Head of caudate nucleus (tissue), 42 donors: ENCODE measurements at regions not wholly inside any gene's neighbourhood (a gene's known extent, or its start where the extent isn't known, plus 50 kb on each side); places are given as distances from the start of the nearest gene placed in this dataset.
"Not testable (repeated sequence)": the region's sequence is repeated elsewhere in the genome, so short reads cannot be mapped to it uniquely, and the experiment has no call there.

Source experiments
- DNase-seq, 42 donors: peaks; one replicate each; pipeline versions ENCODE4 v3.0.0 to v3.0.0-alpha.2; 2020 to 2021; ENCODE audit warnings: mixed read lengths in 7 of 42
- intact Hi-C: fragments of 100-400 bp; cut with DNase I; formaldehyde crosslinking; loops from one replicate; pipeline ENCODE4 v1.15.0; 2022

DNA sequence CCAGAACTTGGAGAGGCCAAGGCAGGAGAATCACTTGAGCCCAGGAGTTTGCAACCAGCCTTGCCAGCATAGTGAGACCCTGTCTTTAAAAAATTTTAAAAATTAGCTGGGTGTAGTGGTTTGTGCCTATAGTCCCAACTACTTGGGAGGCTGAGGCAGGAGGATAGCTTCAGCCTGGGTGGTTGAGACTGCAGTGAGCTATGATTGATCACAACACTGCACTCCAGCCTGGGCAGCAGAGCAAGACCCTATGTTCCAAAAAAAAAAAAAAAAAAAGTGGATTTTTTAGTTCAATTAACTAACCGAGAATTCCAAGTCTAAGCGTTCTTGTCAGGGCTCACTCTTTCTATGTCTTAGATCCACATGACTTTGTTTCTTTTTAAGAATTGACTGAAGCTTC, 130.3 kb upstream of the NRIP1 start:
- intact Hi-C loops = no loop called here
- DNase-seq = no peak

DNA sequence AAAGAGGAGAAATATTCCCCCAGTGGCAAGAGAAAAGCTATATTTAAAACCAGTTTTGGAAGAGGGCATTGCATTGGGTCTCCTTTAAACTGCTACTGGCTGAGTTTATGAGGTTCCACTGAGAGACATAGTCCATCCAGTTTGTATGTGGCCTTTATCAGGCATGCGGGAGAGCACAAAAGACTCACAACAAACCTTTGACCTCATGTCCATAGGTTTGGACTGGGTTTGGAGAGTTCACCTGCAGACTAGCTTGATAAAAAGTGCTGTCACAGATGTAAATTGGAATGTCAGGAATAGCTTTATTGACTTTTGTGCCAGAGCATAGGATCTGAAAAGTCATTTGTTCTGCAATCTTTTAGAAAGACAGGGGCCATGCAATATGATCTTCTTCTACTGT, 131.0 kb upstream of the NRIP1 start:
- DNase-seq = no peak
- intact Hi-C loops = no loop called here

DNA sequence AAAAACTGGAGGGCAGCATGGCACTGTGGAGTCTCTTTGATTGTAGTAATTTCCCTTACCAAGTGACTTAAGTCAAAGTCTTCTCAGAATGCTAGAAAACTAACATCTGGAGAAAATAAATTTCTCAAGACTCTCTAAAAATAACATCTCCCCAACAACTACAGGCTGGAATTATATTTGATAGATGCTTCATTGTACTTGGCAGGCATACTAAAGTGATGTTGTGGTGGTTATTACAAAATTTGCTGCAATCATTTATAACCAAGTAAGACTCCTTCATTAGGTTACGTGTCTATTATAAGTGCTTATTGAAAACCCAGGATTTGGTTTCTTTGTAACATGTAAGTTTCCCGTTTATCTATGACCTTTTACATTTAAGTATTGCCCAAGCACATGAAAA, 132.9 kb upstream of the NRIP1 start:
- intact Hi-C loops = no loop called here
- DNase-seq = no peak

DNA sequence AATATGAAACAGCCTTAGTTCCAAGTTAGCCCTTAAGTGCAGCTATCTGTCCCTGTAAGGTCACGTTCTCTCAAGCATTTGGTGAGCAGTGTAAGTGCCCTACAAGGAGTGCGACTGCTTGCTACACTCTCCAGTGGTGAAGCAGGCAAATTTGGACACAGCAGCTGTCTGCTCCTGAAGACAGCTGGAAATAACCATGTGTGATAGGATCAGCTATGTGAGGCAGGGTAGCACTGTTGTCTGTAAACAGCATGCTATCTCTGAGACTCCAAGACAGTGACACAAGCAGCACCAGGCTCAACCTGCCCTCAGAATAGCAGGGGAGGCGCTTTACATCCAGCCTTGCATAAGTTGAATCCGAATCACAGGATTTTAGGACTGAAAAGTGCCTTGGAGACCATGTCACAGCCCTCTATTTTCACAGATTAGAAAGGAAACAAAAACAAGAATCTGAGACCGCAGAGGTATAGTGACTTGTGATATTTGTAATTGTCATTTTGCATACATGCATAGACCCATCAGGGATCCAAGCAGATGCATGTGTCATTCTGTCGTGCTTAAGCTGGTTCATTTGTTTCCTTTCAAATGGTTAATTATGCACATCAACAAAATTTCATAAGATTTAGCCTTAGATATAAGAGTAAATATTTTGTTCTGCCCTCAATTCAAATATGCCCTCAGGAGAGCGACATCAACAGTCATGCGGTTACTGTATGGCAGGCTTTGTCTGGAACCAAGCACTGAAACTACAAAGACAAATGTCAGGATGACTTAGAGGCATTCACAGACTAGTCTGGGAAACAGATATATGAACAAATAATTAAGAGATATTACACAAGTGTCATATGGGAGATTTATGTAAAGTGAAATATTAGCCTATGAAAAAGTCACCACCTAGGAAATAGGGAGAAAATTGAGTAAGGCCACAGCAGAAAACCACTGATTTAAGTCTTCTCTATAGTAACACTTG, 134.9 kb upstream of the NRIP1 start:
- intact Hi-C loops = no loop called here
- DNase-seq = no peak

DNA sequence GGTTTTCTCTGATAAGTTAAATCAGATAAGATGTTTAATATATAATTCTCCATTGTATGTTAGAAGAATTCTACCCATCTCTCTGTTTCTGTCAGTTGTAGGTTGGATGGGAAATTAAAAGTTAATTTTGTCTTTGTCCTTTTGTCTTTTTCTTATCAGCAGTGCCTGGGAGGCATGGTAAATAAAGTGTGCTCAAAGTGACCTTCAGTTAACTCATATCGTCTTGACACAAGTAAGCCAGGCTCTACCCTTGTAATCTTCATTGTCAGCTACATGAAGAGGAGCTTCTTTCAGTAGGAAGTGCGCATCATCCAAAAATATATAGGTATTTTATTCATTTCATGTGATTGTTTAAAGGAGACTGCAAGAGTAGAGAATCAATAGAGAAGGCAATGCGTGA, 138.9 kb upstream of the NRIP1 start:
- intact Hi-C loops = no loop called here
- DNase-seq = no peak

DNA sequence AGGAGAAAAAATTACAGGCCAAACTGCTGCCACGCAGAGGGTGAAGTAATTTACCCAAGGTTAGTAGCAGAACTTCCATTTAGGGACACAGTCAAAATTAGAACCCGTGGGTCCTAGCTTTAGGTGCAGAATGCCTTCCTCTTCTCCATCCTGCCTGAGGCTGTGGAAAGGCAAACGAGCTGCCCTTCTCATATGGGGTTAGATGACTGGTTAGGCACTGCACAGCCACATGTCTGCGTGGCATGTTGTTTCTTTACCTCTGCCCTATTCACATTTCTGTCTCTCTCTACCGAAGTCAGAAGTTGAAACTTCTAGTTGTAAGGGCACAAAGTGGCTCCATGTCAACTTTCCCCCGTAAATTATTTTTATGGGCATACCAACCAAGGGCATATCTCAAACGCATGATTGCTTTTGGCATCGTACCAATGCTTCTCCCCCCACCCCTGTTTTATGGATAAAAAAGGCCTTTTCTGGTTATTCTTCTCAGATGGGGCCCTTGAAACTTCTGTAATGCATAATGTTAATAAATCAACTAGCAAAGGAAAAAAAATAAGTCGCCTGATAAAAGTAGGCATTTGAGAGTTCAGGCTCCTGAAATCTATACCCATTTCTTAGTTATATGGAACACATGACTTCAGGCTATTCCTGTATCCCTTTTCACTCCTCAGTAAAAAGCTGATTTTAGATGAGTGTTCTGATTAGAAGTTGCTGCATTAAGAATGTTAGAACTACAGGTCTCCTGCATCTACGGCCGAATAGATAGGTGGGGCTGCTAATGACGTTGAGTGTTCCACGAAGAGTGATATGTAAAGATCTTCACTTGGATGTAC, 139.6 kb upstream of the NRIP1 start:
- no peak for DNase-seq
- intact Hi-C loops = no loop called here

DNA sequence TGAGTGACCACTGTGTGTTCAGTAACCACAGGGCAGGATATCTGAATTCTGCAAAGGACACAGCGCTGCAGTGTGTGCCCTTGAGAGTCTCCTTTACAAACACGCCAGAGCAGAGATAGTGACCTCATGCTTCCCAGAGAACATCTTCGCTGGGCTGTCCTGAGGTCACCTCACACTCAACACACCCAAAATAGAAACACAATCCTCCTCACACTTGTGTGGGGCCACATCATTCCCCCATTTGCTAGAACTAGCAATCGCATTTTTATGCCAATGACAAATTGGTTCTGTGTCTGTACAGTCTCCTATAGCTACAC, 140.1 kb upstream of the NRIP1 start:
- no peak for DNase-seq
- intact Hi-C loops = no loop called here

DNA sequence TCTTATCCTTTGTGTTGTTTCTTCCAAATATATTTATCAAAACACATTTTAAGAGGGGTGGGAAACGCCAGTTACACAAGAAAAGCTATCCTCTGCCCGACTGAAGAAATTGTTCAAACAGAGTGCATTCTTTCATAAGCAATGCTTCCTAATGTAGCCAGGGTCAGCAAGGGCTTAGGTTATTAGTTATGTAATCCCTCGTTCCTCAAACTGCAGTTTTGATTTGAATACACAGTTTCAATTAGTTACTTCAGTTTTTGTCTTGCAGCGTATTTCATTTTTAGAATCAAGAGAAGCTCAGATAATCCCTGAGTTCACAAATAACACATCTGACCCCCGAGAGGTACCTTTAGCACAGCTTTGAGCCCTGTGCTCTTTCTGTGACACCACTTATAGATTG, 141.7 kb upstream of the NRIP1 start:
- DNase-seq = no peak
- intact Hi-C loops = no loop called here

DNA sequence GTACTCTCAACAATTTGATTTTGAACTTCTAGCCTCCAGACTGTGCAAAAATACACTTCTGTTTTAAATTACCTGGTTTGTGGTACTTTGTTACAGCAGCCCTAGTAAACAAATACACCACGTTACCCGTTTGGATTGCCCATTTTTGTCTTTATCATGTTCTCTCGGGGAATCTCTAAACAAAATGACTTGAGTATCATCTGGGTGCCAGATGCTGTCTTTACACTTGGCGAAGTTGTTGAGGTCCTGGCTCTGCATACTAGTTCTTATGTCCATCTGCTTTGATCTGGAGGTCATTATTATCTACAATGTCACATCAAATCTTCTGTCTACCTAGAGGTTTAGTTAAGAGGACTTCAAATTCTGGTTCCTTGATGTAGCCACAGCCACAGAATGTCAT, 142.4 kb upstream of the NRIP1 start:
- DNase-seq = no peak
- intact Hi-C loops = no loop called here

DNA sequence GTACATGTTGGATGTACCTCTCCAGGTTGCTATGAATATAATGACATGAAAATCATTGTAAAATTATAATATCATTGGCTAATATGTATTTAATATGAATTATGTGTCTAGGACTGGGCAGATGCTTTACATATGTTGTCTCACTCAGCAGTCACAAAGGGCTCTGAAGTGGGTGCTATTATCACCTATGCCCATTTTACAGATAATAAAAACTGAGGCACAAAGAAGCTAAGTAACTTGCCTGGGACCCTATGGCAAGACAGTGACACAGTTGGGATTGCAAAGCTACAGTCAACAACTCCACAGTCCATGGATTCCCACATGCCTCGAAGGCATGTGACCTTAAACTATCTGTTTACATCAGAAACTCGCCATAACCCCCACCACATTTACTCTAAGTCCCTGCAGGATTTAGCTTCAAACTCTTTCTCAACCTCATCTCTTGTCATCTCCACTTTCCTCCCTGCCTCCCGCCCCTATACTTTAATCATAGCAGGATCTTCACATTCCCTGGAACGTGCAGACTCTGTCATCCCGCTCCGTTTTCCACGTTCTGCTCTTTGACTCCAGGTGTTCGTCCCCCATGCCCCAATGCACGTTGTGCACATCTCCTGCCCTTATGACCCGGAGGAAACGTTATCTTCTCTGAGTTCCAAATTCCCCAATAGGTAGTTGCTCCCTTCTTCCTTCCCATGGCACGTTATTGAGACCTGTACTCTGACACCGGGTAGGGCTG, 143.0 kb upstream of the NRIP1 start:
- DNase-seq = no peak
- intact Hi-C loops = no loop called here

DNA sequence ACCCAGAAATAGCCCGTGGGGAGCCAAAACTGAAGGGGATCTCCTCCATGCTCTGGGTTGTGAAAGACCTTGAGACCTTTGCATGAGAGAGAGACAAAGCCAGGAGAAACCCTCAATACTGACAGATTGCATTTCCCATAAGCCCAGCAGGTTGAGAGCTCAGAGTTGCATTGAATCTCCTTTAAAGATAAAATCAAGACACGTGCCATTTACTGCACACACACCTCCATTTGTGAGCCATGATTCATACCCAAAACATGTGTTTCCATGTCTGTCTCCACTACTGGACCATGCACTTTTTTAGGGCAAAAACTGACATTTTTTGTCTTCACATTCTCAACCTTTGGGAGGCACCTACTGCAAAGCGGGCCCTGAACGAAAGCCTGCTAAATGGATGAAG, 144.0 kb upstream of the NRIP1 start:
- no peak for DNase-seq
- intact Hi-C loops = no loop called here

DNA sequence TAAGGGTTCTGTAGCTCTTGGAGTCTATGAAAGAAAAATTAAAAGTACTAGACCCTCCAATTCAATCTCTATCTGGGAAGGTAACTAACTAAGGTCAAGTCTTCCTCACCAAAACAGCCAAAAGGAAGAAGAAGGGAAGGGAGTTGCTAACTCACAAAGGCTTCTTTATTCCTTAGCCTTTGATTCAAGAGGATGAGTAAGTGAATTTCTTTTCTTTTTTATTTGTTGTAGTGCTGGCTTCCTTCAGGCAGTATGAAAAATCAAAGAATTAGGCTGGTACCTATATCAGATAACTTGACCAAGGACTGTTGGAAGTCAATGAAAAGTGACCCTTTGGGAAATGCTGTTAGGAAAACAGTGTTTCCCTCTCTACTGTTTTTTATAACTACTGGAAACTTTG, 144.4 kb upstream of the NRIP1 start:
- intact Hi-C loops = no loop called here
- no peak for DNase-seq

DNA sequence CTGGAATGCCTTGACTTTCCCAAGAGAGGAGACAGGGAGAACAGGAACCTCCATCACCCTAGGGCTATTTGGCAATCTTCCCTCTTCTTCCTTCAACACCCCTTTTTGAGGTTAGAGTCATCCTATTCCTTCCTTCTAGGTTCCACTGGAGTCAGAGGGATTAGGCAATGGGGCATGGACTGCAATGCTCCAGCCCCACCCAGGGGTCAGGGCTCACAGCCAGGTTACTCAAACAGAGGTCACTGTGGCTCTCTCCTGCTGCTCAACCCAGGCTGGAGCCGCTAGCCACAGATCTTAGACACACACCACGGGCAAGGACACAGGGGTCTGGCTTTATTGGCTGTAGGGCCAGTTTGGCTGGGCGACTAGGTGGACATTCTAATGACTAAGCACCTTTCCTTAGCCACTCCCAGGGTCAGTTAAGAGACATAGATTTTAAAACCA, 145.5 kb upstream of the NRIP1 start:
- peak in 2 of 42 donors; percentile 8 to 20 for DNase-seq
- intact Hi-C loops = no loop called here

DNA sequence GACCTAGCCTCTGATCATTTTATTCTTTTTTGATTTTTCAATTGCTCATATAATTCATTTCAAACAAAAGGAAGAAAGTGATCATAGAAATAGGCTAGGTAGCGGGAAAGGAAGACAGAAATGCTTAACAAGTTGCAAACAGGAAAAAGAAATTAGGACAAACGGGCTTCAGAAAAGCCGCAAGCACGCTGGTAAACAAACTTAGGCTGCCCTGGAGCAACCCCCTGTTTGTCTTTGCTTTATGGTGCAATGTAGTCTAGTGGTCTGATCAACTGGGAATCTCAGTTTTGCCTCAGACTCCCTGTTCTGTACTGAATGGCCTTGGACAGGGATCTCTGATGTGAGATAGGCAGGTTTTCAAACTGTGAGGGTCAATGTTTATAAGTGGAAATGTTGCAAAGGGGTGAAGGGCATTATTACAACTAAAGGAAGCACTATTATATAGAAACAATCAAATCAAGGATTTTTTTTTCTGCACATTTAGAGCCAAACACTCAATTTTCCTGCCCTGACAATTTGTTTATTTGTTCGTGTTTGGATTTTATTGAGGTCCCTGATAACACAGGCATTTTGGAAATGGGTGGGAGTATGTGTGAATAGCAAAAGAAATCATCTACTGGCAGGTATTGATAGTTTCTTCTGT, 146.8 kb upstream of the NRIP1 start:
- no peak for DNase-seq

DNA sequence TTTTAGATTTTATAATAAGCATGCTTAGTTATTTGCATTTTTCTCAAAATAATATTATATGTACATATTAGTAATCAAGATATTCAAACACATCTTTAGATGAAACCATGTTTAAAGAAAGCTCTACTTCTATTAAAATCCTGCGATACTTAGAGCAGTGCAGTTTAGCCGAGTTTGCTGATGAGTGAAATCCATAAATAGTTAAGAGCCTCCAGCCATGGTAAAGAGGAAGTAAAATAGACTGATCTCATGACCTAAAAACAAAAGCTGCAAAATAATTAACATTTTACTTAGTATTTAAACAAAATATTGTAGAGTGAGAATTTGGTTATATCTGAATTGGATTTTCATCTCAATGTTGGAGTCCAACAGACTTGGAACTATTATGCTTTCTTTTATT, 147.4 kb upstream of the NRIP1 start:
- DNase-seq = no peak

More for the DNA sequence above, 146.8 kb upstream of the NRIP1 start:
- intact Hi-C loops = no loop called here

DNA sequence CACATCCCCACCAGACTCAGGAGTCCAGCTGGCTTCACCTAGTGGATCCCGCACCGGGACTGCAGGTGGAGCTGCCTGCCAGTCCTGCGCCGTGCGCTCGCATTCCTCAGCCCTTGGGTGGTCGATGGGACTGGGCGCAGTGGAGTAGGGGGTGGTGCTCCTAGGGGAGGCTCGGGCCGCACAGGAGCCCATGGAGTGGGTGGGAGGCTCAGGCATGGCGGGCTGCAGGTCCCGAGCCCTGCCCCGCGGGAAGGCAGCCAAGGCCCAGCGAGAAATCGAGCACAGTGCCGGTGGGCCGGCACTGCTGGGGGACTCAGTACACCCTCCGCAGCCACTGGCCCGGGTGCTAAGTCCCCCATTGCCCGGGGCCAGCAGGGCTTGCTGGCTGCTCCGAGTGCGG, 153.7 kb upstream of the NRIP1 start:
- DNase-seq, intact Hi-C loops: not testable (repeated sequence)

More for the DNA sequence above, 147.4 kb upstream of the NRIP1 start:
- intact Hi-C loops = no loop called here

DNA sequence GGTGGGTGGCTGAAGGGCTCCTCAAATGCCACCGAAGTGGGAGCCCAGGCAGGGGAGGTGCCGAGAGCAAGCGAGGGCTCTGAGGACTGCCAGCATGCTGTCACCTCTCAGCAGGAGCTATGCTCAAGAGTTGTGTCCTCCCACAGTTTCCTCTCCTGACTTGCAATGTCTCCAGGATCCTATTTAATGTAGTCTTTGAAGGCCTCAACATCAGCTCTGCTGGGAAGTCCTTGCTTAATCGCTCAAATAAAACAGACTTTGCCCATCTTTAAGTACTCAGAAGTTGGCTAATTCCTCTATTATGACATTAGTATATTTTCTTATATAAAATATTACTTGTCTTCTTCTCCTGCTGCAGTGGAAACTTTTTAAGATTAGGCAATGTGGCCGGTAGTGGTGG, 154.2 kb upstream of the NRIP1 start:
- no peak for DNase-seq
- intact Hi-C loops = no loop called here

DNA sequence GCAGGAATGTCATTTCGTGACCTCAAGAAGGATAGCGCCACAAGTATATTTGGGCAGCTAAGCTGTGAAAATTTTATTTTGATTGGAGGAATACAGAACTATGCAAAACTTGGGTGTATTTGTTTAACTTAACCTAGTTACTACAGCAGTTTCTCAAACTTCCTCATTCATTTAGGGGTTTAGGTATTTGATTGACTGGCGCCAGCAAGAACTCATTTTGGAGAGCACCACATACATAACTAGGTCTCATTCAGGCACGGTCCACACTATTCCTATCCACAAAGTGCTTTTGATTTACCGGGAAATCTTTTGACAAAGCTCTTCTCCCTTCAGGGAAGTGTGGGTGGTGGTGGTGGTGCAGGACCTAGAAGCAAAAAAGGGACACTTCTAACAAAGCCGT, 155.1 kb upstream of the NRIP1 start:
- intact Hi-C loops = no loop called here

DNA sequence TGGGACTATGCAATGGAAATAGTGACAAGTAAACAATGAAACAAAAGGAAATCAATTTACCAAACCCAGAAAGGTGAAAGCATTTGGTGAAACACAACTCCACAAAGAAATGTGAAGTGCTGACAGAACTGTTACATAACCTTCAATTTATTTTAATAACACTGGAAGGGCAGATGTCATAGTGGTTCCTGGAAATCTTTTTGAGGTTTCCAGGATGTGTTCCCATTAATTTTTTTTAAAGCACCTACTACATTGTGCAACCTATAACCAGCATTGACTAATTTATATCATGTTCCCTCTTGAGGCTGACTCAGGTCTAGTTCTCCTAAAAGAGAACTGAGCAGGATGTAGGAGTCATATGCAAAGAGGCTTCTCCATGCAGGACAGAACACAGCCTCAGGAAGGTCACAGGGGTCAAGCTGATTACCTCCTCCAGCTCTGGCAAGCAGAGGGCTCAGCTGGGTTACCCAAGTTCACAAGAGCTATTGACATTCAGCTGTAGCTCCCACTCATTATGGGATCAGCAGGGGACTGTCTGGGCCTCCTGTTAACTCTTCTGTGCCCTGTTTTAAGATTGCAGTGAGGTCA, 157.1 kb upstream of the NRIP1 start:
- intact Hi-C loops = no loop called here
- DNase-seq = no peak

More for the DNA sequence above, 155.1 kb upstream of the NRIP1 start:
- DNase-seq = no peak
